ENCODE measurements at regions not wholly inside any gene's neighbourhood (a gene's known extent, or its start where the extent isn't known, plus 50 kb on each side); places are given as distances from the start of the nearest gene placed in this dataset.

- RAD21 ChIA-PET (ENCODE audit: low non-redundant PET in 1 of 2, low total read pairs in 2 of 2, uncharacterized antibody in 2 of 2, unreplicated experiment in 2 of 2), result no interaction called here
- H3K27ac ChIP-seq (ENCODE audit: low read depth, low read length), result no peak overlapping the region
- no peak for TF ChIP-seq ZNF274 (IDR thresholded peaks at IDR 0.05; ENCODE audit: low read depth, low read length)
- no peak for TF ChIP-seq SP1 (IDR thresholded peaks at IDR 0.05; ENCODE audit: low read depth)
- TF ChIP-seq YY1 (IDR thresholded peaks at IDR 0.05; ENCODE audit: extremely low read depth, insufficient replicate concordance, low read depth, low read length), result no peak
- no peak for TF ChIP-seq REST (IDR thresholded peaks at IDR 0.05; ENCODE audit: low read depth)
- no peak for TF ChIP-seq EZH2phosphoT487 (IDR thresholded peaks at IDR 0.05; ENCODE audit: borderline replicate concordance)
- no peak for TF ChIP-seq CEBPB (IDR thresholded peaks at IDR 0.05; ENCODE audit: low read depth)
- TF ChIP-seq SRF (IDR thresholded peaks at IDR 0.05; ENCODE audit: low read depth), result no peak
- TF ChIP-seq MAX (IDR thresholded peaks at IDR 0.05), result no peak
- TF ChIP-seq POLR2A (IDR thresholded peaks at IDR 0.05; ENCODE audit: borderline replicate concordance, extremely low read depth, insufficient read depth, insufficient read length), result no peak
- no peak for TF ChIP-seq EZH2 (IDR thresholded peaks at IDR 0.05)
- TF ChIP-seq ZFX (IDR thresholded peaks at IDR 0.05), result no peak
- no peak for TF ChIP-seq ATF3 (IDR thresholded peaks at IDR 0.05)
- no peak for TF ChIP-seq ZBTB33 (IDR thresholded peaks at IDR 0.05; ENCODE audit: extremely low read depth, insufficient replicate concordance, low read length)
- no peak for TF ChIP-seq CBX3 (IDR thresholded peaks at IDR 0.05; ENCODE audit: low read depth)
- no peak for TF ChIP-seq EGR1 (IDR thresholded peaks at IDR 0.05; ENCODE audit: low read depth)
- no peak for TF ChIP-seq JUND (IDR thresholded peaks at IDR 0.05)
- no peaks in the 10 kb centered on the region for H4K20me1 ChIP-seq (ENCODE audit: insufficient read depth)
- H3K4me2 ChIP-seq (ENCODE audit: low read length), result no peak overlapping the region
- no TSS peak for BruUV-seq (replicated peaks)
- H3K9ac ChIP-seq (ENCODE audit: low read length), result no peak overlapping the region
- no peaks in the 10 kb centered on the region for H3K4me1 ChIP-seq (ENCODE audit: control insufficient read depth in 1 of 2, insufficient read depth in 2 of 2, low read length in 2 of 2)
- no peaks in the 10 kb centered on the region for H3K79me2 ChIP-seq (ENCODE audit: insufficient read depth, low read length)
- no peak overlapping the region for H2AFZ ChIP-seq (ENCODE audit: low read depth, low read length, poor library complexity, severe bottlenecking)
- ATAC-seq (no peak), DNase-seq (ENCODE audit: low read depth, low spot score) (no peak)
- no peak overlapping the region for H3K4me3 ChIP-seq (replicated peaks in 1 of 2; ENCODE audit: low read depth in 1 of 2, low read length in 2 of 2)
- intact Hi-C loops (cut with micrococcal nuclease), result no loop called here
- POLR2A ChIA-PET, result no interaction called here
- CTCF ChIA-PET, result no interaction called here
- H3K27me3 ChIP-seq (ENCODE audit: insufficient read depth, low read length), result no peaks in the 10 kb centered on the region
- H3K9me2 ChIP-seq (ENCODE audit: insufficient read depth), result no peaks in the 10 kb centered on the region
- no peaks in the 10 kb centered on the region for H3K36me3 ChIP-seq (ENCODE audit: control insufficient read depth in 1 of 2, insufficient read depth in 2 of 2, low read length in 2 of 2)
- no peaks in the 10 kb centered on the region for H3K9me3 ChIP-seq (ENCODE audit: control insufficient read depth in 1 of 2, insufficient read depth in 1 of 2, low read depth in 1 of 2, low read length in 2 of 2)
Measured at GRCh38 chr10:113230011-113230610, 280.1 kb downstream of the TCF7L2 start.
